ENCODE measurements at regions not wholly inside any gene's neighbourhood (a gene's known extent, or its start where the extent isn't known, plus 50 kb on each side); places are given as distances from the start of the nearest gene placed in this dataset.

GRCh38 chr11:96696731-96697130 lies 306.9 kb downstream of the JRKL start:
- H3K9me3 ChIP-seq (replicated peaks in 1 of 2; ENCODE audit: control insufficient read depth in 1 of 2, insufficient read depth in 1 of 2, low read length in 2 of 2), result no peaks in the 10 kb centered on the region
- H3K4me1 ChIP-seq (ENCODE audit: control insufficient read depth in 1 of 2, insufficient read depth in 2 of 2, low read length in 2 of 2), result no peaks in the 10 kb centered on the region
- no peaks in the 10 kb centered on the region for H3K36me3 Mint-ChIP-seq
- H3K27me3 Mint-ChIP-seq (ENCODE audit: low read depth in 3 of 3), result no peaks in the 10 kb centered on the region
- no peaks in the 10 kb centered on the region for H3K27me3 ChIP-seq (ENCODE audit: control insufficient read depth in 2 of 2, insufficient read depth in 2 of 2, low read length in 2 of 2)
- H3K4me1 Mint-ChIP-seq, result no peaks in the 10 kb centered on the region
- no peak for TF ChIP-seq CTCF (IDR thresholded peaks at IDR 0.05)
- H4K20me1 ChIP-seq (ENCODE audit: insufficient read depth, low read length), result no peaks in the 10 kb centered on the region
- no peak overlapping the region for H3K4me3 ChIP-seq (replicated peaks in 1 of 3; ENCODE audit: low read depth in 2 of 3, low read length in 3 of 3)
- H2AFZ ChIP-seq (ENCODE audit: insufficient read depth, low read depth, low read length, poor library complexity, severe bottlenecking), result no peak overlapping the region
- no peak overlapping the region for H3K27ac ChIP-seq (ENCODE audit: low read depth in 1 of 2, low read length in 2 of 2)
- no peaks in the 10 kb centered on the region for H3K79me2 ChIP-seq (ENCODE audit: insufficient read depth, low read length)
- H3K9me3 Mint-ChIP-seq, result peaks cover 0 to 2% (median 0%) of the 10 kb centered on the region in 7 donors
- no peak overlapping the region for H3K9ac ChIP-seq (ENCODE audit: insufficient read depth, low read length, poor library complexity, severe bottlenecking)
- WGBS (ENCODE audit: insufficient coverage), result no CpG with 5 or more reads among the region's 1 CpG
- no peaks in the 10 kb centered on the region for H3K36me3 ChIP-seq (replicated peaks in 1 of 2; ENCODE audit: control insufficient read depth in 1 of 2, insufficient read depth in 2 of 2, low read length in 2 of 2)
- H3K4me2 ChIP-seq (replicated peaks; ENCODE audit: extremely low read depth, low read length, poor library complexity, severe bottlenecking), result no peak overlapping the region
- DNase-seq, result no peak
- H3K27ac Mint-ChIP-seq, result no peak overlapping the region
- intact Hi-C loops (cut with micrococcal nuclease), result no loop called here
- no peak overlapping the region for H3K4me3 Mint-ChIP-seq

- no peaks in the 10 kb centered on the region for H3K9me3 ChIP-seq (replicated peaks in 1 of 2; ENCODE audit: control insufficient read depth in 1 of 2, insufficient read depth in 1 of 2, low read length in 2 of 2)
- H3K36me3 ChIP-seq (replicated peaks in 1 of 2; ENCODE audit: control insufficient read depth in 1 of 2, insufficient read depth in 2 of 2, low read length in 2 of 2), result no peaks in the 10 kb centered on the region
- H3K9me3 Mint-ChIP-seq, result peaks cover 0 to 2% (median 0%) of the 10 kb centered on the region in 7 donors
- no peak for TF ChIP-seq CTCF (IDR thresholded peaks at IDR 0.05)
- H3K4me3 ChIP-seq (replicated peaks in 1 of 3; ENCODE audit: low read depth in 2 of 3, low read length in 3 of 3), result no peak overlapping the region
- intact Hi-C loops (cut with micrococcal nuclease), result no loop called here
- no peak overlapping the region for H3K27ac Mint-ChIP-seq
- DNase-seq, result no peak
- H4K20me1 ChIP-seq (ENCODE audit: insufficient read depth, low read length), result no peaks in the 10 kb centered on the region
- H2AFZ ChIP-seq (ENCODE audit: insufficient read depth, low read depth, low read length, poor library complexity, severe bottlenecking), result no peak overlapping the region
- H3K4me2 ChIP-seq (replicated peaks; ENCODE audit: extremely low read depth, low read length, poor library complexity, severe bottlenecking), result no peak overlapping the region
- no peak overlapping the region for H3K27ac ChIP-seq (ENCODE audit: low read depth in 1 of 2, low read length in 2 of 2)
- H3K4me1 Mint-ChIP-seq, result no peaks in the 10 kb centered on the region
- H3K4me3 Mint-ChIP-seq, result no peak overlapping the region
- no peaks in the 10 kb centered on the region for H3K79me2 ChIP-seq (ENCODE audit: insufficient read depth, low read length)
- H3K27me3 Mint-ChIP-seq (ENCODE audit: low read depth in 3 of 3), result no peaks in the 10 kb centered on the region
- no peak overlapping the region for H3K9ac ChIP-seq (ENCODE audit: insufficient read depth, low read length, poor library complexity, severe bottlenecking)
- no peaks in the 10 kb centered on the region for H3K4me1 ChIP-seq (ENCODE audit: control insufficient read depth in 1 of 2, insufficient read depth in 2 of 2, low read length in 2 of 2)
- no peaks in the 10 kb centered on the region for H3K36me3 Mint-ChIP-seq
- H3K27me3 ChIP-seq (ENCODE audit: control insufficient read depth in 2 of 2, insufficient read depth in 2 of 2, low read length in 2 of 2), result no peaks in the 10 kb centered on the region
- WGBS (ENCODE audit: insufficient coverage), result 100% methylated on average over 2 of the region's 3 CpGs
These were observed 307.7 kb downstream of the JRKL start for GRCh38 chr11:96697466-96697865.

Data from CD14-positive monocyte (primary cell).